H9 (cell line): ENCODE measurements at regions not wholly inside any gene's neighbourhood (a gene's known extent, or its start where the extent isn't known, plus 50 kb on each side); places are given as distances from the start of the nearest gene placed in this dataset.

Experiments used
- DNase-seq: peaks from one replicate; pipeline ENCODE4 v3.0.0-alpha.2; 2017
- H2AFZ ChIP-seq: one replicate; pipeline ENCODE4 v1.6.1; 2013; ENCODE audit warnings: mild to moderate bottlenecking, low read length, control low read depth, moderate library complexity
- H2AK5ac ChIP-seq: 2 replicates; pipeline ENCODE4 v1.6.1; 2013; ENCODE audit warnings: low read length, control low read depth, mixed read lengths; ENCODE audit not compliant: insufficient read length
- H2BK120ac ChIP-seq: one replicate; pipeline ENCODE4 v1.6.1; 2013; ENCODE audit warnings: low read depth, mild to moderate bottlenecking, low read length, control low read depth, inconsistent platforms; ENCODE audit not compliant: poor library complexity, severe bottlenecking
- H2BK12ac ChIP-seq: 2 replicates; pipeline ENCODE4 v1.6.1; 2013; ENCODE audit warnings: low read length, control low read depth, mixed read lengths, low read depth; ENCODE audit not compliant: insufficient read length
- H2BK15ac ChIP-seq: 2 replicates; pipeline ENCODE4 v1.6.1; 2013; ENCODE audit warnings: low read depth, low read length, control low read depth
- H2BK20ac ChIP-seq: one replicate; pipeline ENCODE4 v1.6.1; 2013; ENCODE audit warnings: low read depth, mild to moderate bottlenecking, low read length, control low read depth, inconsistent platforms; ENCODE audit not compliant: poor library complexity, severe bottlenecking
- H2BK5ac ChIP-seq: 2 replicates; pipeline ENCODE4 v1.6.1; 2013; ENCODE audit warnings: low read length, control low read depth, mixed read lengths; ENCODE audit not compliant: insufficient read length
- H3K14ac ChIP-seq: 2 replicates; pipeline ENCODE4 v1.6.1; 2013; ENCODE audit warnings: low read length, control low read depth; ENCODE audit not compliant: insufficient read depth
- H3K18ac ChIP-seq: 2 replicates; pipeline ENCODE4 v1.6.1; 2013; ENCODE audit warnings: low read depth, mild to moderate bottlenecking, mixed read lengths, low read length, control low read depth; ENCODE audit not compliant: insufficient read length
- H3K23ac ChIP-seq: 2 replicates; pipeline ENCODE4 v1.6.1; 2013; ENCODE audit warnings: low read length, control low read depth, mixed read lengths, low read depth; ENCODE audit not compliant: insufficient read length
- H3K23me2 ChIP-seq: 2 replicates; pipeline ENCODE4 v1.6.1; 2013; ENCODE audit warnings: low read depth, mild to moderate bottlenecking, mixed read lengths, low read length, control low read depth; ENCODE audit not compliant: insufficient read length, poor library complexity, severe bottlenecking
- H3K27ac ChIP-seq: 2 replicates; pipeline ENCODE4 v1.5.1; 2013; ENCODE audit warnings: low read length, control low read depth, mixed read lengths, low read depth; ENCODE audit not compliant: insufficient read length
- H3K27me3 ChIP-seq: 2 replicates; pipeline ENCODE4 v1.6.1; 2013; ENCODE audit warnings: low read length, control low read depth, inconsistent platforms; ENCODE audit not compliant: insufficient read depth
- H3K4ac ChIP-seq: 2 replicates; pipeline ENCODE4 v1.6.1; 2013; ENCODE audit warnings: low read depth, mild to moderate bottlenecking, control low read depth, inconsistent platforms, low read length, moderate library complexity
- H3K4me1 ChIP-seq: 2 replicates; pipeline ENCODE4 v1.6.1; 2013; ENCODE audit warnings: low read length, control low read depth, inconsistent platforms; ENCODE audit not compliant: insufficient read depth
- H3K4me2 ChIP-seq: 2 replicates; pipeline ENCODE4 v1.6.1; 2013; ENCODE audit warnings: low read length, control low read depth, mixed read lengths; ENCODE audit not compliant: insufficient read length, insufficient read depth
- H3K56ac ChIP-seq: 2 replicates; pipeline ENCODE4 v1.6.1; 2013; ENCODE audit warnings: low read depth, mild to moderate bottlenecking, mixed read lengths, low read length, control low read depth; ENCODE audit not compliant: insufficient read length
- H3K79me1 ChIP-seq: 2 replicates; pipeline ENCODE4 v1.6.1; 2013; ENCODE audit warnings: low read depth, mild to moderate bottlenecking, moderate library complexity, low read length, control low read depth, inconsistent platforms; ENCODE audit not compliant: insufficient read depth, poor library complexity, severe bottlenecking
- H3K79me2 ChIP-seq: 2 replicates; pipeline ENCODE4 v1.6.1; 2013; ENCODE audit warnings: low read length, control low read depth, inconsistent platforms; ENCODE audit not compliant: insufficient read depth
- H3K9ac ChIP-seq: 2 replicates; pipeline ENCODE4 v1.6.1; 2013; ENCODE audit warnings: low read length, control low read depth, mixed read lengths; ENCODE audit not compliant: insufficient read length; ENCODE audit errors: extremely low read depth
- H3K9me3 ChIP-seq: one replicate; pipeline ENCODE4 v1.6.1; 2013; ENCODE audit warnings: low read depth, low read length, inconsistent platforms; ENCODE audit not compliant: control insufficient read depth
- H3T11ph ChIP-seq: one replicate; pipeline ENCODE4 v1.6.1; 2013; ENCODE audit warnings: mild to moderate bottlenecking, low read length, control low read depth, inconsistent platforms
- H4K20me1 ChIP-seq: one replicate; pipeline ENCODE4 v1.6.1; 2013; ENCODE audit not compliant: control insufficient read depth, insufficient read length, insufficient read depth
- H4K5ac ChIP-seq: 2 replicates; pipeline ENCODE4 v1.6.1; 2013; ENCODE audit warnings: low read depth, mild to moderate bottlenecking, mixed read lengths, low read length, control low read depth; ENCODE audit not compliant: insufficient read length
- H4K8ac ChIP-seq: replicated peaks from 2 replicates; pipeline ENCODE4 v1.6.1; 2013; ENCODE audit warnings: low read length, control low read depth, mixed read lengths, low read depth; ENCODE audit not compliant: insufficient read length
- H4K91ac ChIP-seq: 2 replicates; pipeline ENCODE4 v1.6.1; 2013; ENCODE audit warnings: low read depth, mild to moderate bottlenecking, moderate library complexity, mixed read lengths, low read length, control low read depth; ENCODE audit not compliant: insufficient read length
- H3K27ac Mint-ChIP-seq, 3 experiments: 2 replicates in 2 of 3; 3 replicates in 1 of 3; pipeline ENCODE4 v1.8.0; 2020 to 2021; ENCODE audit warnings: mixed read lengths in 3 of 3, mild to moderate bottlenecking in 1 of 3, moderate library complexity in 1 of 3
- H3K27me3 Mint-ChIP-seq: 2 replicates; pipeline ENCODE4 v1.8.0; 2021; ENCODE audit warnings: low read depth, mild to moderate bottlenecking, moderate library complexity, mixed read lengths
- H3K36me3 Mint-ChIP-seq, 3 experiments: 2 replicates in 2 of 3; 3 replicates in 1 of 3; pipeline ENCODE4 v1.8.0; 2020 to 2021; ENCODE audit warnings: low read depth in 3 of 3, mixed read lengths in 3 of 3; ENCODE audit not compliant: insufficient read depth in 1 of 3
- H3K4me1 Mint-ChIP-seq, 2 experiments: 2 replicates each; pipeline ENCODE4 v1.8.0; 2020; ENCODE audit warnings: mixed read lengths in 2 of 2
- H3K4me3 Mint-ChIP-seq, 2 experiments: 2 replicates in 1 of 2; 3 replicates in 1 of 2; pipeline ENCODE4 v1.8.0; 2020 to 2021; ENCODE audit warnings: mild to moderate bottlenecking in 2 of 2, mixed read lengths in 2 of 2, moderate library complexity in 1 of 2
- H3K9me3 Mint-ChIP-seq, 2 experiments: 2 replicates in 1 of 2; 3 replicates in 1 of 2; pipeline ENCODE4 v1.8.0; 2020; ENCODE audit warnings: mild to moderate bottlenecking in 2 of 2, mixed read lengths in 2 of 2, moderate library complexity in 1 of 2
- CTCF ChIP-seq: fragments of 200-600 bp; sonication (generic); conservative IDR thresholded peaks from 3 replicates; pipeline ENCODE4 v1.8.0; 2021; ENCODE audit warnings: antibody characterized with exemption, mild to moderate bottlenecking
- WGBS: extraction: QIAGEN DNeasy Blood & Tissue Kit; methylation state at CpG from one replicate; pipeline ENCODE4 v1.1.7; 2013; ENCODE audit warnings: missing lambda C conversion rate, low lambda C conversion rate, mixed read lengths; ENCODE audit not compliant: insufficient read length; ENCODE audit errors: extremely low coverage; 5-methylcytosine and 5-hydroxymethylcytosine counted together

- H3K9me3 ChIP-seq: no peaks in the 10 kb centered on the region
- no peak overlapping the region for H2BK15ac ChIP-seq
- Mint-ChIP-seq H3K27me3 (peaks cover 4% of the 10 kb centered on the region; the same call in 1 of the 2 replicates), H3K4me3 (no peak overlapping the region), H3K27ac (peak overlapping the region in 2 of 3 experiments; percentile 53 to 73; a peak in 3 of 7 replicates), H3K4me1 (peaks cover 26 to 31% of the 10 kb centered on the region in 2 experiments), H3K9me3 (no peaks in the 10 kb centered on the region; a peak in 1 of 5 replicates), H3K36me3 (no peaks in the 10 kb centered on the region)
- H4K8ac ChIP-seq: no peak overlapping the region
- H3K27me3 ChIP-seq: no peaks in the 10 kb centered on the region
- no peak overlapping the region for H3K4ac ChIP-seq
- no peak overlapping the region for H4K91ac ChIP-seq
- H2AFZ ChIP-seq: no peak overlapping the region
- H3K23me2 ChIP-seq: no peaks in the 10 kb centered on the region
- no peak overlapping the region for H3T11ph ChIP-seq
- H3K79me1 ChIP-seq: no peaks in the 10 kb centered on the region
- H3K27ac ChIP-seq: no peak overlapping the region
- no peak overlapping the region for H2AK5ac ChIP-seq
- no peak for TF ChIP-seq CTCF
- no peaks in the 10 kb centered on the region for H3K79me2 ChIP-seq
- no peak overlapping the region for H2BK5ac ChIP-seq
- H2BK20ac ChIP-seq: no peak overlapping the region
- H3K14ac ChIP-seq: no peak overlapping the region
- no peaks in the 10 kb centered on the region for H3K4me1 ChIP-seq
- no peak overlapping the region for H3K9ac ChIP-seq
- no peak overlapping the region for H3K4me2 ChIP-seq
- no peak overlapping the region for H2BK120ac ChIP-seq
- DNase-seq: no peak
- WGBS: no CpG with 5 or more reads among the region's 18 CpGs
- H3K18ac ChIP-seq: no peak overlapping the region
- H3K23ac ChIP-seq: no peak overlapping the region
- H4K20me1 ChIP-seq: no peaks in the 10 kb centered on the region
- H4K5ac ChIP-seq: no peak overlapping the region
- H2BK12ac ChIP-seq: no peak overlapping the region
- no peak overlapping the region for H3K56ac ChIP-seq
Measured at GRCh38 chr18:78769502-78770105, 210.0 kb upstream of the SALL3 start.
